HG02885 (cell line): ENCODE measurements at regions not wholly inside any gene's neighbourhood (a gene's known extent, or its start where the extent isn't known, plus 50 kb on each side); places are given as distances from the start of the nearest gene placed in this dataset.
A peak's percentile ranks its signal among the peaks of the same experiment; 100 is the strongest.

Experiments used
- ATAC-seq: cut with Tn5 transposase; IDR thresholded peaks from one replicate; pipeline ENCODE4 v1.9.1; 2021; ENCODE audit warnings: mild to moderate bottlenecking; ENCODE audit not compliant: unreplicated experiment, poor library complexity

DNA sequence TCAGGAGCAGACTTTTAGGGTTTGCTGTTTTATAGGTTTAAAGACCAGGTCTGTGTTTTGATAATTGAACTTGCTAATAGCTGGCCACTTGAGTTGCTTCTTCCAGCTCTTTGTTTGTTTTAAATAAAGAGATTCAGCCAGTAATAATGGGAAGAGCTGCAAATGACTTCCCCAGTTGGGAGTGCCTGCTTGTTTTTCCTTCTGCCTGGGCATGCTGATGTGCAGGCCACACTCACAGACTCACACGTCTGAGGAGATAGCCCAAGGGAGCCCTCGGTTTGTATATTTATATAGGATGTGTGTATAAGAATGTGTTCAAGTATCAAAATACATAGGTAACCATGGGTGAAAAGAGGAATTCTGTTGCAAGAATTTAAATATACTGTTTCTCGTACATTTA is 78.2 kb upstream of the BOC start:
- ATAC-seq = no peak

DNA sequence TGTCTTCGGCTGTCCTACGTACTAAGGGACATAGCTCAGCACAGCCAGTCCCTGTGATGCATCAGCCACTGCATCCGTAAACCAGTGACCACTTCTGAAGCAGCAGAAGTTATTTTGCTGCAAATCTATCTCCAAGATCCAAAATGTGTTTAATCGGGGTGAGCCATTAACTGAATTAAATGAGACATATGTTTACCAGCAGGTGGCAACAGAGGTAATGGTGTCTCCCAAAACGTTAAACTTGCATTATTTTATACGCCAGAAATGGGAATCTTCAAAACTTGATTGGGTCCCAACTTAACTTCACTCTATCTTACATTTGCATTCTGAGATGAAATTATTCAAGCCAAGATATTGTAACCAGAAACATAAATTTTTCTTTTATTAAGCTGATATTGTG is 75.3 kb upstream of the BOC start:
- ATAC-seq = no peak

DNA sequence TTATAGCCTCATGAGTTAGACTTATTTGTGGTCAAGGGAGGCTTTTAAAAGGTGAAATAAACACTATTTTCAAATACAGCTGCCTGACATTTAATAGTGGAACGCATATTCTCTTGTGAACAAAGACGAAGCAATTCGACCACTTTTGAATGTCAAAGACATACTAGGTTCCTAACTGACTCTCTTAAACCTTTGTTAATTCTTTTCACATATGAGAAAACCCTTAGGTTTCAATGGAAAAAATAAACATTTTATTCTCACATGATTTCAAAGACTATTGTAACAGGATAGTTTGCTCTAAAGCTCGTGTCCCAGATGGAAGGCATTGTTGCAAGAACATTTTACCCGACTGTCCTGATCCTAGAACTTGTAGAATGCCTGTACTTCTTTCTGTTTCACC is 74.8 kb upstream of the BOC start:
- ATAC-seq = no peak

DNA sequence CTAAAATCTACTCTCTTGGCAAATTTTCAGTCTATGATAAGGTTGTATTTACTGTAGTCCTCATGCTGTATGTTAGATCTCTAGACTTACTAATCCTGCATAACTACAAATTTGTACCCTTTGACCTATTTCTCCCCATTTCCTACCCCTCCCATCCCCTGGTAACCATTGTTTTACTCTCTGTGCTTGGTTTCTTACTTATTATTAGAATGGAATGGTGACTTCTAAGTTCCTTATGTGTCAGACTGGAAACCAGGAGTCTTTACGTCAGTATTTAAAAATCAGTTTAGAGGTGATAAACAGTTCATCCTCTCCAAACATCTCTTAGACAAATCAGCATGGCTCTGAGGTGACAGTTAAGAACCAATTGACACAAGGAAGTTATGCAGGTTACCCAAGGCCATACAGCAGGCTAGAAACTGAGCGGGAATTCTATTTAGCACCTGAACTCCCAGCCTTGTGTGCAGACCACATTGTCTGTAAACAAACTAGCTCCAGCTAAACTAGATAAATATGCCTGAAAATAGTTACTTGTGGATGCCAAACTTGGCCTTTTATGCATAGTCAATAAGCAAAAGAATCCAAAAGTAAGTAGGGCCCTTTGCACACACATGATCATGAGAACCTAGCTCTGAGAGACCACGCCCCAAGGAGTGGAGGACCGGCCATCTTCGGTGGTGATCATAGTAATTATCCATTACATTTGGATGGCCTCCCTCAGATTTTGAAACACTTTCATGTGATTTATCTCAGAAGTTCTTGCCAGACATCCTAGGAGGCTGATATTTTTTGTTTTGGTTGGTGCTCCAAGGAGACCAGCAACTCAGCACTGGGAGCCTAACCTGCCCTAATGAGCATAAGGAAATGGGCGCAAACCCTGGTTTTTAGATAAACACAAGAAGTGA is 72.3 kb upstream of the BOC start:
- ATAC-seq = no peak

DNA sequence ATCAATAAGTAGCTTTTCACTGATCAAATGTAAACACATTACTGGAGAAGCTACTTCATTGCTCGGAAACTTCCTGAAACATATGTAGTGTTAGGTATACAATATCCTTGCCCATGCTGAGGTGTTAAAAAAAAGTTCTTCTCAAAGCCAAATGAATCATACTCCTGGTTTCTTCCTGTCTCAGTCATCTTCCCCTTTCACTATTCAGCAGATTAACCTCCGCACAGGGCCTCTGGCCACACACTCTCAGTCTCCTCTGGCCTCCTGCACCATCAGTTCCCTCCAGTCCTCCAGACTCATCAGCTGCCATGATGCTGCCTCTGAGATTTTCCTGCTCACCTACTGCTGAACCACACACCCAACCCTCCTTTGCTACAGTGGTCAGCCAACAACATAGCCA is 70.5 kb upstream of the BOC start:
- no peak for ATAC-seq

DNA sequence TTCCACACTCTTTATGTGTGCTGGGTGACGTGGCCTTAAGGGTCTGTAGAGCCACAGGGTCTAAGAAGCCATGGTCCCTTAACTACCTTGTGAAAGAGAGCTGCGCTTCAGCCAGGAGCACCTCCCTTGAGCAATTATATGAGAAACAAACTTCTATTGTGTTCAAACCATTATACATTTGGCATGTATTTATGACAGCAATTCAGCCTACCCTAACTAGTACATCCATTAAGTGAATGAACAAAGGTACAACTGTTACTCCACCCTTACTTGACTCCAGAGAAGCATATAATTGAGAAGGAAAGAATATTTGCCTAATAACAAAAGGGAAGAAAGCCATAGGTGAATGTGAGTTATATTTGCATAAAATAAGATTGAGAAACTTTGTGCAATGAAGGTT is 69.8 kb upstream of the BOC start:
- ATAC-seq = no peak

DNA sequence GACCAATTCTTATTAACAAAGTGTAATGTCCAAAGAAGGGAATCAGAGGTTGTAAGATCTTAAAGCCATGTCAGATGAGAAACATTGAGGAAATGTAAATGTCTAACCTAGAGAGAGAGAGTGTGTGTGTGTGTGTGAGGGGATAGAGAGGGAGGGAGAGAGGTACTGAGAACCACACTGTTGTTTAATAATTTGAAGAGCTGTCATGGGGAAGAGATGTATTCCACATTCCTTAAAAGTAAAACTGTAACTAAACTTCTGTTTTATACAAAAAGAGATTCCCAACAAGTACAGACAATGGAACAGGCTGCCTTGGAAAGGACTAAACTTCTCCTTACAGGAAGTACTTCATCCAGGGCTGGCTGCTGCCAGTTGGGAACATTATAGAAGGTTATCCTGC is 68.9 kb upstream of the BOC start:
- no peak for ATAC-seq

DNA sequence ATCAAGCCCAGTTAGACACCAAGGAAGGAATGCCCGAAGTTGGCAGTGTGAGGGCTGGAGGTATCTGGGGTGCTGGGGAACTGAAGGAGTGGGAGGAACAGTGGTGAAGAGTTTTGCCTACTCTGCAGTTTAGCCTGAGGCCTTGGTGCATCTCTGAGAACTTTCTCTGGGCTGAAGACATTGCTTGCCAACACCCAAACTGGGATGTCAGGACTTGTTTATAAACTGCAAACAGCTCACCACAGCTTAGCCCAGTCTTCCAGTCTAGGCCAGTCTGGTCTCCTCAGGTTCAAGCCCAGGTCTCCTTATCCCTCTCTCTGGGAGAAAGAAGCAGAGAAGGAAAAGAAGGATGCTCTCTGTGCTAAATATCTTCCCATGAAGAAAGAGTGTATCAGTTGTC is 68.0 kb upstream of the BOC start:
- ATAC-seq = no peak

DNA sequence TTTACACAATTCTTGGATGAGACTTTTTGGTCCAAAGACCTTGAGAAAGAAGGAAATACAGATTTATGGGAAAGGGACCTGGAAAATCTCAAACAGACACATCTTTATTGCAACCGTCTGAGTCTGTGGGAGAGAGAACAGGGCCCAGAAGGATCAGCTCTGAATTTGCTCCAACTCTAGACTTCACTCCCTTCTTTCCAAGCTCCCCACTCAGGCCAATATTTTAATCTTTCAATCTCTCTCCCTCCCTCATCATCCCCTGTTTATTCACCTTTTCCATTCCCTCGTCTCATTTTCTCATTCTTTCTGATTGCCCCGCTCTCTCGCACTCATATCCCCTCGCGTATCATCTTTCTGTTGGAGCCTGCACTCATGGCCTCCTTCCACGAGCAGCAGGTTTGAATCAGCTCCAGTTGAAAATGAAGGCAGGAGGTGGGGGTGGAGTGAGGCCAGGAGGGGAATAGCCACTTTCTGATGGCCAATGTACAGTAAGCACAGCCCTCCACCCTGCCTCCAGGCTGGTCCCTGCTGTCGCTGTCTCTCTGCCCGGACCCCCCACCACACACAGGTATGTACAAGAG is 63.6 kb upstream of the BOC start:
- no peak for ATAC-seq

DNA sequence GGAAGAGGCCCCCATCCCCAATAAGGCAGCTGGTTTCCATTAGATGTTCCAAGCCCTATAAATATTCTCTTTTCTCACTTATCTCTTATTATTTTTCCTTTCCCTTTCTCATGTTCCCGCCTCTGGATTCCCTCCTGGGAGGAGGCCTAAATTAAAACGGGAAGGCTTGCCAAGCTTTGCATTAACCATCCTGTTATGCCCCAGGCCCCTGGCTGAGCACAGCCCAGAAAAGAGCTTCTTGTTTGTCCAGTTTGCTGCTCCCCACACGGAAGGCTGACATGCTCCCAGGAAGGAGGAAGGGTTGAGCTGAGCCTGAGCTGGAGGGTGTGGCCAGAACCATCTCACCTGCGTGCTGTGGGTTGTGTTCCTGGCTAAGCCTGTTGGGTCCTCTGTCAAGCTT is 63.1 kb upstream of the BOC start:
- ATAC-seq = no peak

DNA sequence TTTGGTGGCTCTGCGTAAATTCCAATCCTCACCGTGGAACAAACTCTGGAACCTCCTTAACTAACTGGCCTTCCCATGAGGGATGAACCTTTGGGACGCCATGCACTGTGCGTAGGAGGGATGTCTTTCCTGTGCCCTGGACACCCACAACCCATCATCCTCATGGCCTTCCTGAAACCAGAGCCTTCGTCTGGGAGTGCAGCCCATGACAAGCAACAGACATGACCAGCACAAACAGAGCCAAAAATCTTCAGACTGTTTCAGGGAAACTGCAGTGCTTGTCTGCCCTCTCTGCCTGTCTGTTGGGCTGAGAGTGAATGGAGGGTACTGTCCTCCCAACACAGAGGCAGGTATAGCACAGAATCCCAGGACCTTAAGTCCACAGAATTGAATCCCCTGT is 61.1 kb upstream of the BOC start:
- ATAC-seq = no peak

DNA sequence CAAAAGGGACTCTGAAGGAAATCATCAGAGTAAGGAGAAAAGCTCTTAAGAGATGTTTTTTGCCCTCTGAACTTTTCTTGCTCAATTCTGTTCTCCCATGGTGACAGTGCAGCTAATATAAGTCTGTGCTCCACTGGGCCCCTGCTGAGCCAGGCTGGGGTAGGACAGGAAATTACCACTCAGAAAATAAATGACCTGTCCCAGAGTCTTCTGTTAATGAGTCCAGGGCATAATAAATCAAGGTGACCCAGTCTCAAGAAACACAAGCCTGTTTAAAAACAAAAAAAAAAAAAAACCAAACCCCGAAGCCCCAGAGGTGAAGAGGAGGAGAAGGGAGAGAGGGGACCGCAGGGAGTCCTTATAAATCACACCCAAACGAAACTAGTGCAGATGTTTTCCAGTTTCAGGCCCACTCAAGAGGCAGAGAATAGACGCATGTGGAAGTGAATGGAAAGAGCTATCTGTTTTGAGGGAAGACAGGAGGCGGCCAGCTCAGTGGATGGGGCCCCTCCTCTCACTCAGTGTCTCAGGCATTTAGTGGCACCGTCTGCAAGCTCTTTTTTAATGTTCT is 59.8 kb upstream of the BOC start:
- no peak for ATAC-seq

DNA sequence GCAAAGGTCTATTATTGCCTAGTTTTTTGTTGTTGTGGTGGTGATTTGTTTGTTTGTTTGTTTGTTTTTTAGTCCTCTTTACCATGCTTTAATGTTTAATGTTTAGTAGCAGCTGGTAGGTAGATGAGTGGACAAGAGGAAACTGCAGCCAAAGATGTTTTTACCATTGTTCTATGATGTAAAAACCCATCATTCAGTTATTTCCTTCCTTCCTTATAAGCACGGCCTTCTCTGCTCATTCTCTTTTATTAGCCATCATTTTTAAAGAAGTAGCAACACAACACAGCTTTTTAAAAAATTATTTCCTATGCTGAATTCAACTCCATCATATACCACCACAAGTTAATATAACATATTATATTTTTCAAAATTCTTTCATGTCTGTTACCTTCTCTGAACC is 58.5 kb upstream of the BOC start:
- ATAC-seq = no peak

DNA sequence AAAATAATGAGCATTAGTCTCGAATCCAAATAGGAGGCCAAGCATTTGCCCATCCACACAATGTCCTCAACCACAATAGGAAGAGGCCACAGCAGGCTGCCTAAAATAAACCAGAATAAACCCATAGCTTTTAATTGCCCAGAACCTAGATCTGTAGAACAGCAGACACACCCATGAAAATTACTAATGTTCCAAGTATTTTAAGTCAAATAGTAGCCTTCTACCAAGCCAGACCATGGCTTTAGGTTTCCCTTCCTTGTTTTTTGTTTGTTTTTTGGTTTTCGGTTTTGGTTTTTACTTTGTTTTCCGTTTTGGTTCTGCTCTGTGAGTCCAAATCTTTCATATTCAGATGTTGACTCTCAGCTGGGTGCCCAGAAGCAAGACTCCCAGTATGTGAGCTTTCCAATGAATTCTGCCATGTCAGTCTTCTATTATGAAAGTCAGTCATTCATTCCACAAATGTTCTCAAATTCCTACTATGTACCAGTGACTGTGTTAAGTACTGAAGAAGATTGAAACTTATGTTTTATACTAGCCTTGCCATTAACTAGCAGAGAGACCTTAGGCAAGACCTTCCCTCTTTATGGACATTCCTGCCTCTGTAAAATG is 57.8 kb upstream of the BOC start:
- ATAC-seq = peak; percentile 86

DNA sequence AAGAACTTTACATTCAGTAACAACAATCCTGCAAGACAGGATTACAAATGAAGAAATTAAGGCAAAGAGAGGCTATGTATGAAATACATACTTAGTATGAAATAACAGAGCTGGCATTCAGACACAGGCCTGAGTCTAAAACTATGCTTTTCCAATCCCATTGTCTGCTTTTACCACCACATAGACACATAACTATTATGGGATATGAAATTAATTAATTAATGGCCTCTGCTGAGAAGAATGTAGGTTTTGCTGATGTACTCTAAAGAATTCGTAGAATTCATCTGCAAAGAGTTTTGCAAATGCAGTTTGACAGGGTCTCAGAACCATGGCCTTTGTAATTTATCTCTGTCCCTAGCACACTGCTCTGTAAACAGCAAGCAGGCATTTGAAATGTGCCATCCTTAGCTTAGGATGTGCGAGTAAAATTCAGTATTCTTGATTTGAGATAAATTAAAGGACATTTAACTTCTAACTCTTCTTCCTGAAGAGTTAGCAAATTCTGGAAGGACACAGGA is 54.5 kb upstream of the BOC start:
- no peak for ATAC-seq

DNA sequence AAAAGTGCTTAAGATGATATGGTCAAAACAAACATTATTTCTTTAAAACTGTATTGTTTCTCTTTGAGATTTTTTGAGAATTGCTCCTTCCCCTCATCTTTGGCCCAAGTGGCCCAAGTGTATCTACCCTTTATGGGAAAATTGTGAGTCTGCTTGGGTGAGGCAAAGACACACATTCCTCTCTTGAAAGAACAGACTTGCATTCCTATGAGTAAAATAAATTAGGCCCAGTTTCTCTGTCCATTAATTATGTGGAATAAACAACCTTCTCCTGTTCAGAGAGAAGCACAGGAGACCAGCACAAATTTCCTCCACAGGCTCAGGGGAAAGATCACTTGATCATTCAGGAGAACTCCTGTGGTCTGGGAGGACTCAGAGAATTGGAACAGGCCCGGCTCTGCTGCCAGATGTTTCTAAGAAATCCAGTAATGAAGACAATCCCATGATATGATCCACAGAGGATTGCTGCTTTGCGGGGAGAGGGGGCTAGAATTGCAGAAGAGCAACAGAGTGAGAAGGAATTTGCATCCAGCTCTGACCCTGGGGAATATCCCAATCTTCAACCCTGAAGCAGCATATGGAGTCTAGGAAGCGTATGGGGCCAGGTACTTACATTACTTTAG is 53.8 kb upstream of the BOC start:
- ATAC-seq = no peak

DNA sequence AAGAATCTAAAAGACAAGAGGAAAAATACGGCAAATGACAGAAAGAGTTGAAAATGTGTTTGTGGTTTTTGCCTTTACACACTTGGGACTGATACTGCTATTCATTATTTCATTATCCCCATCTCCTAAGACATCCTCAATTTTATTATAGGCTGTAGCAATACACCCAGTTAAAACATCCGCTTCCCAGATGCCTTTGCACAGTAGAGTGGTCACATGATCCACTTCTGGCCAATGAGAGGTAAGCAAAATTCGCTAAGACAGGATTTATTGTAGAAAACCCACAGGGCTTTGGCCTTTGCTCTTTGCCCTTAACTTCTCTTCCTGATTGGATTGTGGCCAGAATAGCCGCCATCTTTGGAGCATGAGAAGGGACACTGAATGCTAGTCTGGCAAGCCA is 53.2 kb upstream of the BOC start:
- ATAC-seq = no peak
